22Rv1 (cell line): ENCODE measurements at regions not wholly inside any gene's neighbourhood (a gene's known extent, or its start where the extent isn't known, plus 50 kb on each side); places are given as distances from the start of the nearest gene placed in this dataset.
"Not testable (repeated sequence)": the region's sequence is repeated elsewhere in the genome, so short reads cannot be mapped to it uniquely, and the experiment has no call there.

Experiments used
- CTCF ChIP-seq: fragments of 450-650 bp; IDR thresholded peaks from 2 replicates; pipeline ENCODE4 v1.5.1; 2017; ENCODE audit warnings: mild to moderate bottlenecking
- ZFX ChIP-seq: fragments of 450-650 bp; IDR thresholded peaks from 2 replicates; pipeline ENCODE4 v1.6.1; 2017; ENCODE audit warnings: antibody characterized with exemption, borderline replicate concordance

GRCh38 chr2:121157481-121157880 is 127.5 kb downstream of the TFCP2L1 start:
- not testable (repeated sequence) for TF ChIP-seq CTCF, ZFX
